ENCODE measurements at regions not wholly inside any gene's neighbourhood (a gene's known extent, or its start where the extent isn't known, plus 50 kb on each side); places are given as distances from the start of the nearest gene placed in this dataset.

DNA sequence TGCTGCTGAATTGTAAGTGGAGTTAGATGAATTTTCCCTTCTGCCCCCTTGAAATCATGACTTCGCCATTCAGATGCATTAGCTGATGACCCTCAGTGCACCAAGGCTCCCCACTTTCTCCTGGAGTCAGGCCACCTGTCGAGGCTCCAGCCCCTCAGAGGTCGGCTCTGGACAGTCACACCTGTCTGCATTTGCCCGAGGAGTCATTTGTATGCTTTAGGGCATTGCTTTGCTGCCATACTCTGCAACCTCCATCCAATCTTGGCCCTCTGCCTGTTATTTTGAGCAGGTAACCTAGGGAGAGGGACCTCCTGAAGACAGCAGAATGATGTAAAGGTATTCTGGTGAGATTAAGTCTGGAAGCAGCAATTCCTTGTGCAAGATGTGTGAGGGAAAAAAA, 144.8 kb downstream of the MACROH2A1 start:
- TF ChIP-seq, protein P1, sequence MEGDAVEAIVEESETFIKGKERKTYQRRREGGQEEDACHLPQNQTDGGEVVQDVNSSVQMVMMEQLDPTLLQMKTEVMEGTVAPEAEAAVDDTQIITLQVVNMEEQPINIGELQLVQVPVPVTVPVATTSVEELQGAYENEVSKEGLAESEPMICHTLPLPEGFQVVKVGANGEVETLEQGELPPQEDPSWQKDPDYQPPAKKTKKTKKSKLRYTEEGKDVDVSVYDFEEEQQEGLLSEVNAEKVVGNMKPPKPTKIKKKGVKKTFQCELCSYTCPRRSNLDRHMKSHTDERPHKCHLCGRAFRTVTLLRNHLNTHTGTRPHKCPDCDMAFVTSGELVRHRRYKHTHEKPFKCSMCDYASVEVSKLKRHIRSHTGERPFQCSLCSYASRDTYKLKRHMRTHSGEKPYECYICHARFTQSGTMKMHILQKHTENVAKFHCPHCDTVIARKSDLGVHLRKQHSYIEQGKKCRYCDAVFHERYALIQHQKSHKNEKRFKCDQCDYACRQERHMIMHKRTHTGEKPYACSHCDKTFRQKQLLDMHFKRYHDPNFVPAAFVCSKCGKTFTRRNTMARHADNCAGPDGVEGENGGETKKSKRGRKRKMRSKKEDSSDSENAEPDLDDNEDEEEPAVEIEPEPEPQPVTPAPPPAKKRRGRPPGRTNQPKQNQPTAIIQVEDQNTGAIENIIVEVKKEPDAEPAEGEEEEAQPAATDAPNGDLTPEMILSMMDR (IDR thresholded peaks at IDR 0.05; ENCODE audit: low read depth, low read length): no peak
- no peak for TF ChIP-seq EZH2phosphoT487 (IDR thresholded peaks at IDR 0.05; ENCODE audit: low read depth)

Data from OCI-LY3 (cell line).